NB4 (cell line): ENCODE measurements at regions not wholly inside any gene's neighbourhood (a gene's known extent, or its start where the extent isn't known, plus 50 kb on each side); places are given as distances from the start of the nearest gene placed in this dataset.

ENCODE experiments used
- CTCF ChIP-seq: IDR thresholded peaks from one replicate; pipeline ENCODE4 v1.5.1; 2012; ENCODE audit warnings: low read depth, low read length
- MAX ChIP-seq: IDR thresholded peaks from 2 replicates; pipeline ENCODE4 v1.6.1; 2011; ENCODE audit warnings: low read depth, low read length
- MYC ChIP-seq: IDR thresholded peaks from 2 replicates; pipeline ENCODE4 v1.6.1; 2011; ENCODE audit warnings: low read depth, low read length
- POLR2A ChIP-seq: IDR thresholded peaks from 2 replicates; pipeline ENCODE4 v1.6.1; 2011; ENCODE audit warnings: mild to moderate bottlenecking; ENCODE audit not compliant: insufficient read length; ENCODE audit errors: extremely low read depth

GRCh38 chrX:1012678-1013300, 199.7 kb downstream of the CRLF2 start:
- no peak for TF ChIP-seq CTCF
- TF ChIP-seq POLR2A: no peak
- TF ChIP-seq MYC: no peak
- TF ChIP-seq MAX: no peak
